H1 (cell line): ENCODE measurements at regions not wholly inside any gene's neighbourhood (a gene's known extent, or its start where the extent isn't known, plus 50 kb on each side); places are given as distances from the start of the nearest gene placed in this dataset.

ENCODE experiments used
- CTCF ChIA-PET: fragments of 300-600 bp; sonication (Branson Sonifier 250); formaldehyde crosslinking; loops from one replicate; lab custom pipeline; 2021; ENCODE audit not compliant: partially characterized antibody; lab: Charles Lee
- POLR2A ChIA-PET: fragments of 300-600 bp; sonication (Branson Sonifier 250); formaldehyde crosslinking; loops from one replicate; lab custom pipeline; 2021; ENCODE audit warnings: inconsistent platforms; ENCODE audit not compliant: partially characterized antibody; lab: Charles Lee
- DNase-seq, 2 experiments: peaks; one replicate each; pipeline versions ENCODE4 v3.0.0 to v3.0.0-alpha.2; 2010 to 2022; ENCODE audit warnings: low spot score in 2 of 2, low read depth in 1 of 2, mixed read lengths in 1 of 2
- FAIRE-seq: peaks from 2 replicates; lab custom pipeline; 2011; peaks lifted over from hg19 to GRCh38; lab: Jason Lieb, UNC
- H2AFZ ChIP-seq: 2 replicates; pipeline ENCODE4 v1.8.1; 2012; ENCODE audit warnings: low read length, inconsistent platforms
- H2AK5ac ChIP-seq: 2 replicates; pipeline ENCODE4 v1.6.1; 2013; ENCODE audit warnings: low read depth, low read length
- H2BK120ac ChIP-seq: replicated peaks from 2 replicates; pipeline ENCODE3; 2013; ENCODE audit warnings: low read depth, low read length, inconsistent platforms
- H2BK12ac ChIP-seq: 2 replicates; pipeline ENCODE4 v1.6.1; 2013; ENCODE audit warnings: low read depth, low read length
- H2BK15ac ChIP-seq: 2 replicates; pipeline ENCODE4 v1.6.1; 2013; ENCODE audit warnings: low read length
- H2BK20ac ChIP-seq: 2 replicates; pipeline ENCODE4 v1.6.1; 2013; ENCODE audit warnings: low read length
- H2BK5ac ChIP-seq: 2 replicates; pipeline ENCODE4 v1.6.1; 2013; ENCODE audit warnings: low read depth, low read length
- H3K14ac ChIP-seq: 2 replicates; pipeline ENCODE4 v1.6.1; 2013; ENCODE audit warnings: inconsistent platforms; ENCODE audit not compliant: insufficient read length
- H3K18ac ChIP-seq: 2 replicates; pipeline ENCODE4 v1.6.1; 2013; ENCODE audit warnings: low read length; ENCODE audit errors: extremely low read depth
- H3K23ac ChIP-seq: 2 replicates; pipeline ENCODE4 v1.6.1; 2013; ENCODE audit warnings: inconsistent platforms; ENCODE audit not compliant: insufficient read length
- H3K23me2 ChIP-seq: 2 replicates; pipeline ENCODE4 v1.6.1; 2013; ENCODE audit warnings: low read depth, low read length
- H3K27ac ChIP-seq: 2 replicates; pipeline ENCODE4 v1.6.1; 2011; ENCODE audit warnings: low read depth, low read length, inconsistent platforms
- H3K27me3 ChIP-seq, 4 experiments: replicated peaks in 1 of 4; 1 replicate in 1 of 4; 2 replicates in 3 of 4; pipeline versions ENCODE4 v1.6.1 to v1.8.1; 2011 to 2013; ENCODE audit warnings: low read length in 3 of 4, mild to moderate bottlenecking in 3 of 4, inconsistent platforms in 2 of 4, mixed read lengths in 2 of 4, moderate library complexity in 1 of 4; ENCODE audit not compliant: control insufficient read depth in 3 of 4, insufficient read depth in 3 of 4; ENCODE audit errors: extremely low read depth in 1 of 4
- H3K36me3 ChIP-seq, 4 experiments: 2 replicates each; pipeline versions ENCODE4 v1.6.1 to v1.8.1; 2011 to 2013; ENCODE audit warnings: mild to moderate bottlenecking in 4 of 4, low read length in 3 of 4, moderate library complexity in 2 of 4, control low read depth in 1 of 4, inconsistent platforms in 1 of 4; ENCODE audit not compliant: insufficient read depth in 4 of 4, control insufficient read depth in 2 of 4
- H3K4ac ChIP-seq: replicated peaks from 2 replicates; pipeline ENCODE3; 2013; ENCODE audit warnings: low read length, low read depth, mixed read lengths, inconsistent platforms; ENCODE audit not compliant: insufficient read length
- H3K4me1 ChIP-seq, 4 experiments: replicated peaks in 1 of 4; 1 replicate in 1 of 4; 2 replicates in 3 of 4; pipeline versions ENCODE4 v1.6.1 to v1.8.1; 2011 to 2013; ENCODE audit warnings: low read length in 3 of 4, inconsistent platforms in 2 of 4, mixed read lengths in 1 of 4; ENCODE audit not compliant: insufficient read depth in 4 of 4, control insufficient read depth in 3 of 4
- H3K4me2 ChIP-seq, 2 experiments: 2 replicates each; pipeline versions ENCODE4 v1.6.1 to v1.8.1; 2011 to 2013; ENCODE audit warnings: low read depth in 2 of 2, low read length in 2 of 2, control low read depth in 1 of 2, inconsistent platforms in 1 of 2, mild to moderate bottlenecking in 1 of 2; ENCODE audit not compliant: insufficient read depth in 1 of 2
- H3K4me3 ChIP-seq, 4 experiments: fragments of 200-600, 300-600 bp in 1 of 4; sonication (generic), shearing (Covaris generic), sonication (Bioruptor Twin) in 1 of 4; 2 replicates each; pipeline versions ENCODE4 v1.5.1 to v1.8.1; 2011 to 2016; ENCODE audit warnings: low read length in 4 of 4, low read depth in 3 of 4, control low read depth in 2 of 4, inconsistent platforms in 2 of 4, mild to moderate bottlenecking in 2 of 4, mixed read lengths in 1 of 4, moderate library complexity in 1 of 4; ENCODE audit not compliant: insufficient read depth in 2 of 4; ENCODE audit errors: extremely low read depth in 1 of 4
- H3K56ac ChIP-seq: replicated peaks from 2 replicates; pipeline ENCODE3; 2013; ENCODE audit warnings: low read depth, mild to moderate bottlenecking, mixed read lengths, low read length, inconsistent platforms; ENCODE audit not compliant: insufficient read length
- H3K79me1 ChIP-seq: 2 replicates; pipeline ENCODE4 v1.6.1; 2013; ENCODE audit warnings: low read depth, low read length, control low read depth
- H3K79me2 ChIP-seq, 2 experiments: 2 replicates each; pipeline versions ENCODE4 v1.6.1 to v1.8.1; 2012 to 2013; ENCODE audit warnings: low read length in 2 of 2, mild to moderate bottlenecking in 2 of 2, inconsistent platforms in 1 of 2; ENCODE audit not compliant: insufficient read depth in 2 of 2, control insufficient read depth in 1 of 2
- H3K9ac ChIP-seq, 4 experiments: replicated peaks in 1 of 4; 1 replicate in 1 of 4; 2 replicates in 3 of 4; pipeline versions ENCODE4 v1.6.1 to v1.8.1; 2011 to 2013; ENCODE audit warnings: low read depth in 3 of 4, low read length in 3 of 4, control low read depth in 2 of 4, mild to moderate bottlenecking in 2 of 4, moderate library complexity in 2 of 4, inconsistent platforms in 1 of 4; ENCODE audit errors: extremely low read depth in 1 of 4
- H3K9me3 ChIP-seq, 2 experiments: 2 replicates each; pipeline versions ENCODE4 v1.6.1 to v1.8.1; 2012 to 2013; ENCODE audit warnings: mild to moderate bottlenecking in 2 of 2, moderate library complexity in 2 of 2, control low read depth in 1 of 2, inconsistent platforms in 1 of 2, low read depth in 1 of 2, low read length in 1 of 2, mixed read lengths in 1 of 2; ENCODE audit not compliant: insufficient read depth in 2 of 2
- H4K20me1 ChIP-seq, 2 experiments: replicated peaks in 1 of 2; 2 replicates each; pipeline versions ENCODE3 to v1.8.1; 2011 to 2013; ENCODE audit warnings: inconsistent platforms in 2 of 2, low read length in 2 of 2, mild to moderate bottlenecking in 1 of 2; ENCODE audit not compliant: insufficient read depth in 2 of 2, control insufficient read depth in 1 of 2
- H4K5ac ChIP-seq: 2 replicates; pipeline ENCODE4 v1.6.1; 2013; ENCODE audit warnings: low read length, low read depth, mixed read lengths, inconsistent platforms; ENCODE audit not compliant: insufficient read length
- H4K8ac ChIP-seq: 2 replicates; pipeline ENCODE4 v1.8.0; 2013; ENCODE audit warnings: mild to moderate bottlenecking, moderate library complexity, low read length, inconsistent platforms; ENCODE audit not compliant: insufficient read depth; ENCODE audit errors: extremely low read depth
- H4K91ac ChIP-seq: replicated peaks from 2 replicates; pipeline ENCODE3; 2013; ENCODE audit warnings: low read length, mixed read lengths, inconsistent platforms; ENCODE audit not compliant: insufficient read length
- EGR1 ChIP-seq: IDR thresholded peaks from 2 replicates; pipeline ENCODE4 v1.6.1; 2011; ENCODE audit warnings: low read depth, low read length, borderline replicate concordance
- EP300 ChIP-seq, 2 experiments: IDR thresholded peaks; 1 replicate in 1 of 2; 2 replicates in 1 of 2; pipeline ENCODE4 v1.6.1; 2011 to 2012; ENCODE audit warnings: low read depth in 2 of 2, low read length in 2 of 2, mild to moderate bottlenecking in 2 of 2, borderline replicate concordance in 1 of 2, inconsistent platforms in 1 of 2, moderate library complexity in 1 of 2
- HDAC2 ChIP-seq, 2 experiments: fragments of 300-600 bp in 1 of 2; sonication (generic) in 1 of 2; IDR thresholded peaks; 2 replicates each; pipeline ENCODE4 v1.6.1; 2011 to 2012; ENCODE audit warnings: low read depth in 2 of 2, low read length in 2 of 2, mild to moderate bottlenecking in 2 of 2, moderate library complexity in 2 of 2, borderline replicate concordance in 1 of 2, inconsistent platforms in 1 of 2
- PHF8 ChIP-seq: fragments of 200-600 bp; sonication (generic); conservative IDR thresholded peaks from 2 replicates; pipeline ENCODE4 v1.7.1; 2012; ENCODE audit warnings: low read depth, mild to moderate bottlenecking, inconsistent platforms, low read length, moderate library complexity
- POLR2AphosphoS5 ChIP-seq: IDR thresholded peaks from 2 replicates; pipeline ENCODE4 v1.6.1; 2011; ENCODE audit warnings: low read depth, low read length
- RBBP5 ChIP-seq: IDR thresholded peaks from 2 replicates; pipeline ENCODE4 v1.7.1; 2012; ENCODE audit warnings: low read depth, mild to moderate bottlenecking, inconsistent platforms, low read length, moderate library complexity, borderline replicate concordance
- TAF7 ChIP-seq: optimal IDR thresholded peaks from 2 replicates; pipeline ENCODE3; 2011; ENCODE audit warnings: low read depth, mild to moderate bottlenecking, inconsistent platforms, low read length, moderate library complexity, borderline replicate concordance
- ZNF274 ChIP-seq: IDR thresholded peaks from 2 replicates; pipeline ENCODE4 v1.7.0; 2012; ENCODE audit warnings: low read length, borderline replicate concordance; ENCODE audit errors: extremely low read depth
- WGBS, 2 experiments: shearing (Covaris generic) in 1 of 2; methylation state at CpG; one replicate each; pipeline versions ENCODE4 v1.1.6 to v1.1.7; 2013 to 2015; ENCODE audit warnings: low lambda C conversion rate in 2 of 2, mixed read lengths in 2 of 2, inconsistent platforms in 1 of 2, low coverage in 1 of 2, missing lambda C conversion rate in 1 of 2; ENCODE audit not compliant: insufficient replicate concordance in 2 of 2, insufficient coverage in 1 of 2, insufficient read length in 1 of 2; ENCODE audit errors: extremely low coverage in 1 of 2, missing lambda C conversion rate in 1 of 2; 5-methylcytosine and 5-hydroxymethylcytosine counted together
- TF ChIP-seq, protein P1 (sequence below): IDR thresholded peaks from 2 replicates; pipeline ENCODE4 v1.6.1; 2012; ENCODE audit warnings: low read length, inconsistent platforms

- H2BK5ac ChIP-seq: no peak overlapping the region
- H3K18ac ChIP-seq: no peak overlapping the region
- H3K27ac ChIP-seq: no peak overlapping the region
- ChIA-PET POLR2A (no interaction called here), CTCF (interaction anchor here (1.1 to 2.9 kb wide), 3 partner anchors 9 to 388 kb away, joined by 3 to 10 read pairs (median 3); no protein-coding TSS in a partner anchor)
- no peaks in the 10 kb centered on the region for H3K79me2 ChIP-seq
- no peak overlapping the region for H3K9ac ChIP-seq
- H3K23ac ChIP-seq: no peak overlapping the region
- H2BK120ac ChIP-seq: no peak overlapping the region
- no peak overlapping the region for H4K91ac ChIP-seq
- no peaks in the 10 kb centered on the region for H4K20me1 ChIP-seq
- H2AFZ ChIP-seq: no peak overlapping the region
- no peak overlapping the region for H3K4ac ChIP-seq
- H3K14ac ChIP-seq: no peak overlapping the region
- no peak overlapping the region for H2AK5ac ChIP-seq
- no peak overlapping the region for H3K56ac ChIP-seq
- H2BK12ac ChIP-seq: no peak overlapping the region
- H3K79me1 ChIP-seq: no peaks in the 10 kb centered on the region
- DNase-seq (no peak), FAIRE-seq (no peak)
- WGBS, 2 experiments: 93% methylated on average over 1 of the region's 1 CpG; no CpG with 5 or more reads in 1 of the 2 experiments
- no peak overlapping the region for H4K5ac ChIP-seq
- H3K23me2 ChIP-seq: no peaks in the 10 kb centered on the region
- no peak overlapping the region for H2BK20ac ChIP-seq
- H3K4me2 ChIP-seq: no peak overlapping the region
- H3K4me3 ChIP-seq: no peak overlapping the region
- no peak overlapping the region for H2BK15ac ChIP-seq
- H3K27me3 ChIP-seq: no peaks in the 10 kb centered on the region
- no peak overlapping the region for H4K8ac ChIP-seq
- no peaks in the 10 kb centered on the region for H3K36me3 ChIP-seq
- no peak for TF ChIP-seq POLR2AphosphoS5
- TF ChIP-seq PHF8: no peak
- TF ChIP-seq EGR1: no peak
- TF ChIP-seq, protein P1, sequence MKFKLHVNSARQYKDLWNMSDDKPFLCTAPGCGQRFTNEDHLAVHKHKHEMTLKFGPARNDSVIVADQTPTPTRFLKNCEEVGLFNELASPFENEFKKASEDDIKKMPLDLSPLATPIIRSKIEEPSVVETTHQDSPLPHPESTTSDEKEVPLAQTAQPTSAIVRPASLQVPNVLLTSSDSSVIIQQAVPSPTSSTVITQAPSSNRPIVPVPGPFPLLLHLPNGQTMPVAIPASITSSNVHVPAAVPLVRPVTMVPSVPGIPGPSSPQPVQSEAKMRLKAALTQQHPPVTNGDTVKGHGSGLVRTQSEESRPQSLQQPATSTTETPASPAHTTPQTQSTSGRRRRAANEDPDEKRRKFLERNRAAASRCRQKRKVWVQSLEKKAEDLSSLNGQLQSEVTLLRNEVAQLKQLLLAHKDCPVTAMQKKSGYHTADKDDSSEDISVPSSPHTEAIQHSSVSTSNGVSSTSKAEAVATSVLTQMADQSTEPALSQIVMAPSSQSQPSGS: no peak
- TF ChIP-seq ZNF274: no peak
- TF ChIP-seq TAF7: no peak
- no peak for TF ChIP-seq EP300 (IDR thresholded peaks at IDR 0.05; ENCODE audit: borderline replicate concordance in 1 of 2, low read depth in 2 of 2, low read length in 2 of 2)
- no peak for TF ChIP-seq HDAC2 (IDR thresholded peaks at IDR 0.05; ENCODE audit: borderline replicate concordance in 1 of 2, low read depth in 2 of 2, low read length in 2 of 2)
- TF ChIP-seq RBBP5: no peak
- H3K9me3 ChIP-seq: no peaks in the 10 kb centered on the region
- H3K4me1 ChIP-seq: peaks cover 0 to 5% (median 0%) of the 10 kb centered on the region in 4 experiments; a peak in 1 of 7 replicates
Measured at GRCh38 chr12:65690477-65690876, 133.8 kb upstream of the HMGA2 start.
